GM21515 (cell line): ENCODE measurements at regions not wholly inside any gene's neighbourhood (a gene's known extent, or its start where the extent isn't known, plus 50 kb on each side); places are given as distances from the start of the nearest gene placed in this dataset.
"Not testable (repeated sequence)": the region's sequence is repeated elsewhere in the genome, so short reads cannot be mapped to it uniquely, and the experiment has no call there.

ENCODE experiments used
- ATAC-seq: cut with Tn5 transposase; IDR thresholded peaks from one replicate; pipeline ENCODE4 v1.9.1; 2021; ENCODE audit not compliant: unreplicated experiment

DNA sequence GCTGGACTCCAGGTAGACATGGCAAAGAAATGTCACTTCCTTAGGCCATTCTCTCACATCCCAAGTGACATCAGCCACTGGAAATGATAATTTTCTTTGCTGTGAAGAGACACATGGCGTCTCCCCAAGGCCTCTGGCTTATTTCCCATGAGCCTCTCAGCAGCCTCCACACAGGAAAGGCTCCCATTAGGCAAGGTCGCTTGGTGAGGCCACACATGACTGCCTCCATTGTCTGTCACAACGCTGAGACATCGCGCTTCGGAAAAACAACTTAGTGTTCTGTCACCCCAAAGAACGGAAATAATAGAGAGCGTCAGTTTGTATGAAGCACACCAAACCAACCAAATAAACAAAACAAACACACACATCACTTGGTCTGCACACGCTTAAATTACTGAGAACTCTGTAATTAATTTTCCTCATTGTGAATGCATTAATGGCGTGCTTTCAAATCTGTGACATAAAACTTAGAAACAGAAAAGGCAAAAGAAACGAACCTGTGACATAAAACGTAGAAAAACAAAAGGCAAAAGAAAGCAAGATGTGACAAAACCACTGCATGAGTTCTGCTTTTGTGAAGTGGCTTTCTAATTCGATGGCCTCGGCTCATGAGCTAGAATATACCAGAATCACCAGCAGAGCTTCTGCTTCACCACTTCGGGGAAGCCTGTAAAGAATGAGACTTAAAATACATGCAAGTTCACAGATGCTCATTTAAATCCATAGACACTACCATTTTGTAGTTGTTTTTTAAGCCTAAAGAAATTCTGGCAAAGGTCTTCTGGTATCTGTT is 404.2 kb upstream of the SGCG start:
- ATAC-seq = no peak

DNA sequence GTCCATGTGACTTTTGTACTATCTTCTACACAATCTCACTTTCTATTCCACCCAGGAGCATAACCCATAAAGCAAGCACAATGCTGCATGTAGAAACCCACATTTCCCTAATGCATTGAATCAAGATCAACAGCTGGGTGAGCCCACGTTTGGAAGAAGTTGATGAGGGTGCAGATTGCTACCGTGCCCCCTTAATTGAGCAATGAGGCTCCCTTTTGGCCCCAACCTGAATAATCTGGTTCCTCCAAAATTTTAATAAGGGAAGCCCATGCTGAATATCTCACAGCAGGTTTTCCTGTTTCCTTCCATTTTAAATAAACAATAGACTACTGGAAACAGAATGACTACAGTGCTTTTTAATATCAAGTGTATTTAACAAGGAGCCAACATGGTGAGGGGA is 403.6 kb upstream of the SGCG start:
- ATAC-seq = no peak

DNA sequence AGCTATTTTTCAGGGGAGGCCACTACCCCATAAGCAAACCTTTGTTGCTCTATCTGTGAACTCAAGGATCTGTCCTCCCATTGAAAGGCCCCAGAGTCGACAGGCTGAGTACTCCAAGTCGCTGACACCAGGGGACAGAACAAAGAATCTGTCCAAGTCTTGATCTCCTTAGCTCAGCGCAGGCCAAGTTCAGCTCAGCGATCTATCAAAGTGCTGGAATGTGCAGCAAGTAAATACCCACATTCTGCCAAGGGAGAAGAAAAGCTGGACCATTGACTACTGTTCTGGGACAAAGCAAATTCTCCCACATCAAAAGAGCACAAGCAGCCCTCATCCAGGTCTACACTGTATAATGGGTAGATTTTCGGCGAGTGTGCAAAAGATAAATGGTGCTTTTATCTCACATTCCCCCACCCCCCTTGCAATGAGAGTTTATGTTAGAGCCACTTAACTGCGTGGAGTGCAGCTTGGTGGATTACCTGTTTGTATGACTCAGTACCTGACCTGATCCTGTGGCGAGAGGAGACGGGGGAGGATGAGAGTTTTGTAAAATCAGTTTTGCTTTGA is 391.7 kb upstream of the SGCG start:
- no peak for ATAC-seq

DNA sequence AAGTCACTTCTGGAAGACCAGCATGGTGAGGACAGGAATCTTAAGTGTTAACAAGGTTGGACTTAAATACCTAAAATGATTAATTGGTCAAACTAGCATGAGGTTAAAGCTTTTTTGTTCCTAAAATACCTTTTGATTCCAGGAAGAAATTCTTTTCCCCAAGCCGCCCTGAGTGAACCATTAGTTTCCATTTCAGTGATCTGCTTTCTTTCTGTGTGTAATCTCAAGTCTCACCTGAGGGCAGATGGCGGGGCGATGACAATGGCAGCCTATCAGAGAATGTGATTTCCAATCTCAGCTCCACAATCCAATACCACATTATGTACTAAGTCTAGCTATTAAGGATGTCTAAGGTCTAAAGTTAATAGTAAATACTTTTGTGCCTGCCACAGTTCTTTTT is 390.9 kb upstream of the SGCG start:
- no peak for ATAC-seq

DNA sequence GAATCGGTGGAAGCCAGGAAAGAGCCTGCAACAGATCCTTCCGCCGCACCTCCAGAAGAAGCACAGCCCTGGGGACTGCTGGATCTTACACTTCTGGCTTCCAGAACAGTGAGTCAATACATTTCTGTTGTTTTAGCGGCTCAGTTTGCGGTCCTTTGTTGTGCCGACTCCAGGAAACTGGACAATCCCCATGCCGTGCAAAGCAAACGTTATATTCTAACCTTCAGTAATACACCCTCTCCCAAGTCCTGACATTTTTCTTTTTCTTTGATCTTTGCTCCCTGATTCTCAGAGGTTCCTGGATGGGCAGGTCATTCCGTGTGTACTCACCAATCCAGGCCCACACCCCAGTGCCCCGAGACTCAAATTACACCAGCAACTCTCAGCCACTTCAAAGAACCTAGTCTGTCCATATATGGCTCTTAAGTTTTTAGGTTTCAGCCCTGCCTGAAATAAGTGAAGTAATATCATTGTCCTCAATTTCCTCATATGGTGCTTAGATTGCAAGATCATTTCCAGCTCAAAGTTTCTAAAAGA is 387.1 kb upstream of the SGCG start:
- no peak for ATAC-seq

DNA sequence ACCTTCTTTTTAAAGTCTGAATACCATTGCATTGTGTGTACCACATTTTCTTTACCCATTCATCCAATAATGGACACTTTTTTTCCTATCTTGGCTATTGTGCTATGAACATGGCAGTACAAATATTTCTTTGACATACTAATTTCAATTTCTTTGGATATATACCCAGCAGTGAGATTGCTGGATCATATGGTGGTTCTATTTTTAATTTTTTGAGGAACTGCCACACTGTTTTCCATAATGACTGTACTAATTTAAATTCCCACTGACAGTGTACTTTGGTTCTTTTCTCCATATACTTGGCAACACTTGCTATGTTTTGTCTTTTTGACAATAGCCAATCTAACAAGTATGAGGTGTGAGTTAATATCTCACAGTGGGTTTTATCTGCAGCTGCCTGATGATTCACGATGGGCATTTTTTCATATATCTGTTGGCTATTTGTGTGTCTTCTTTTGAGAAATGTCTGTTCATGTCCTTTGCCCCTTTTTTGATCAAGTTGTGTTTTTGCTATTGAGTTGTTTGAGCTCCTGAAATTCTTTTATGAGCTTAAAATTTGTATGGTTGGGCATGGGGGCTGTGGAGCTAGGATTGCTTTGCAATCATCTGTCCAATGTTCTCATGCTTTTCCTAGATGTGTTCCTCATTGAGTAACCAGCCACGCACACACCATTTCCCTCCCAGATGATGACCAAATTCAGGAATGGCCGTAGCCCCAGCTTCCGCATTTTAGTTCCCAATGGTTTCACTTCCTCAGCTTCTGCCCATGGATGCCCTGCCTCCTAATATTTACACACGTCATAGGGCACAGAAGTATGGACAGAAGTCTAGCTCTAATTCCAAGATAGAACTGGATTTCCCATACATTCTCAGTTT is 380.0 kb upstream of the SGCG start:
- no peak for ATAC-seq

DNA sequence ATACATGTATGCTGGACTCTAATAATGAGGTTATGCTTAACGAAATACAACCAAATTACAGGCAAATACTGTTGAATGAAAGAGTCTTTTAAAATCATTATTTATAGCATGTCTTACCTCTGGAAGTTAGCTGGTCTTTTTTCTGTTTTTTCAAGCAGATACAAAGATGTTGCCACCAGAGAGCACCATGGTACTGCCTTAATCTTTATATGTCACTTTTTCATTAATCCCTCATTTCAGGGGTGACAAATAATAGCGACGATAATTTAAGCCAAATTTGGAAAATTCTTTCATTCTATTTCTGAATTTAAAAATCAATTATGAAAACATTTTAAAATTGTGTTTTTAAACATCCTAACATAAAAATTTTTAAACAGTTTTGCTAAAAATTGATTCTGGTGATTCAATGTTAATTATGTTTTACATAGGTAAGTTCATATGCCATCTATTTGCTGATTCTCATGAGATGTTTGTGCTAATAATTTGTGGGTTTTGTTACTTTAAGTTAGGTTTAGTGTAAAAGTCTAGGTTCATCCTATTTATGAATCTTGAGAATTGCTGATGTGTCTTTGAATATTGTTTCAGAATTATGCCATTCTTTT is 379.3 kb upstream of the SGCG start:
- no peak for ATAC-seq

DNA sequence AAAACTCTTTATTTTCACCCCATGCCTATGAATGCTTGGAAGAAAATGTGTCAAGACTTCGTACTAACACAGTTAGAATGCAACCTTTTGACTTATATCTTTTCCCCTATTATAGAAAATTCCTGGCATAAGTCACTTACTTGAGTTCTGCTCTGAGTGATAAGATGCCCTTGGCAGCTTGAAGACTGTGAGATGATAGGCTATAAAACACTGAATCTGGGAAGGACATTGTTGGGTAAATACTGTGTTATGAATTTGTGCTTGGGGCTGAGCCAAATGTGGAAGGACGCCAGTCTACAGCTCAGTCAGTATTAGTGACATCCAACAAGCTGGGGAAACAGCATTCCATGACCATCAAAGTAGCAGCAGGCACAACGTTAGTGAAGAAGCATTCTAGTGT is 368.0 kb upstream of the SGCG start:
- ATAC-seq = no peak

DNA sequence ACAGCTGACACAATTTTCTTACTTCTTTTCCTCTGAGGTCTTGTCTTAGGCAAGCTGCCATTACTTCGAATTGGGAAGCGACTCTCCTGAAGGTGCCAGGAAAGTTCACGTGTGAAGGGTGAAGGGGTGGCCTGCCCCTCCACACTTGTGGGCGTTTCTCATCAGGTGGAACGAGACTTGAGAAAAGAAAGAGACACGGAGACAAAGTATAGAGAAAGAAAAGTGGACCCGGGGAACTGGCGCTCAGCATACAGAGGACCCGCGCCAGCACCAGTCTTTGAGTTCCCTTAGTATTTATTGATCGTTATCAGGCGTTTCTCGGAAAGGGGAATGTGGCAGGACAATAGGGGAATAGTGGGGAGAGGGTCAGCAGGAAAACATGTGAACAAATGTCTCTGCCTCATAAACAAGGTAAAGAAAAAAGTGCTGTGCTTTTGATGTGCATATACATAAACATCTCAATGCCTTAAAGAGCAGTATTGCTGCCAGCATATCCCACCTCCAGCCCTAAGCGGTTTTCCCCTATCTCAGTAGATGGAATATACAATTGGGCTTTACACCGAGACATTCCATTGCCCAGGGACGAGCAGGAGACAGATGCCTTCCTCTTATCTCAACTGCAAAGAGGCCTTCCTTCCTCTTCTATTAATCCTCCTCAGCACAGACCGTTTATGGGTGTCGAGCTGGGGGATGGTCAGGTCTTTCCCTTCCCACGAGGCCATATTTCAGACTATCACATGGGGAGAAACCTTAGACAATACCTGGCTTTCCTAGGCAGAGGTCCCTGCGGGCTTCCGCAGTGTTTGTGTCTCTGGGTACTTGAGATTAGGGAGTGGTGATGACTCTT is 367.0 kb upstream of the SGCG start:
- ATAC-seq = not testable (repeated sequence)

DNA sequence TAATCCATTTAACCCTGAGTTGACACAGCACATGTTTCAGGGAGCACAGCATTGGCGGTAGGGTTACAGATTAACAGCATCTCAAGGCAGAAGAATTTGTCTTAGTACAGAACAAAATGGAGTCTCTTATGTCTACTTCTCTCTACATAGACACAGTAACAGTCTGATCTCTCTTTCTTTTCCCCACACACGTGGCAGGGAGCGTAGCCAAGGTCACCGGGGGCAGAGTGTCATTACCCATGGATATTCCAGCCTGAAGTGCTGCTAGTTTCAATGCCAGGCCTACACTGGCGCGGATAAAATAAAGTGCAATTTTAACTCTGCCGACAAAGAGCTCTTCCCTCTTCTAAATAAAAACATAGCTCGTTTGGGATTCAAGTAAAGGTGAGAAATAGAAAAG is 366.3 kb upstream of the SGCG start:
- ATAC-seq = not testable (repeated sequence)

DNA sequence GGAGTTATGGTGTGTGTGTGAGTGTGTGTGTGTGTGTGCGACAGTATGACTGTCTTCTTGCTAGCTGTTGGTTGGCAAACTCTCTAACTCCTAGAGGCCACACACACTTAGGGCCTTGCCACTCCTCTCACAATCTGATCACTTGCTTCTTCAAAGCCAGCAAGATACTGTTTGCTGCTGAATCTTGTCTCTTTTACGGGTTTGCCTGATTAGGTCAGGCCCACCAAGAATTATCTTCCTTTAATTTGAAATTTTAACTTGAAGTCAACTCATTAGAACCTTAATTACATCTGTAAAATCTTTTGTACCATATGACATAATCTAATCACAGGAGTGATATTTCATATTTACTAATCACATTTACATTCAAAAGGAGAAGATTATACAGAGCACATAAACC is 359.2 kb upstream of the SGCG start:
- no peak for ATAC-seq

DNA sequence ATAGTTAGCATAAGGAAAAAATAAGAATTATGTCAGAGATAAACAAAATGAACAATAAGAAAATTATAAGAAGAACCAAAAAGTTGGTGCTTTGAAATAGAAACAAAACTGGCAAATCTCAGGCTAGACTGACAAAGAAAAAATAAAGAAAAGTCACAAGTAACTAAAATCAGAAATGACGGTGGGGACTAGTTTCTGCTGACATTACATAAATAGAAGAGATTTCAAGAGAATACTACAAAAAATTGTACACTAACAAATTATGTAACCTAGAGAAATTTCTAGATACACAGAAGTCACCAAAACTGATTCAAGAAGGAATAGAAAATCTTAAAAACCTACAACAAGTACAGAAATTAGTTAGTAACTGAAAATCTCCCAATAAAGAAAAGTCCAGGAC is 355.6 kb upstream of the SGCG start:
- no peak for ATAC-seq

DNA sequence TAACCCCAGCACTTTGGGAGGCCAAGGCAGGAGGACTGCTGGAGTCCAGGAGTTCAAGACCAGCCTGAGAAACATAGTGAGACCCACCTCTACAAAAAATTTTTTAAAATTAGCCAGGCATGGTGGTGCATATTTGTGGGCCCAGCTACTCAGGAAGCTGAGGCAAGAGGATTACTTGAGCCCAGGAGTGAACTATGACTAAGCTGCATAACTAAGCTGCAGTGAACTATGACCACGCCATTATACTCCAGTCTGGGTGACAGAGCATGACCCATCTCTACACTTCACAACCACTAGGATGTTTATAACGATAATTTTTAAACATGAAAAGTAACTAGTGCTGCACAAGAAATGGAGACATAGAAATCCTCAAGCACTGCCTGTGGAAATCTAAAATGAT is 352.7 kb upstream of the SGCG start:
- no peak for ATAC-seq

DNA sequence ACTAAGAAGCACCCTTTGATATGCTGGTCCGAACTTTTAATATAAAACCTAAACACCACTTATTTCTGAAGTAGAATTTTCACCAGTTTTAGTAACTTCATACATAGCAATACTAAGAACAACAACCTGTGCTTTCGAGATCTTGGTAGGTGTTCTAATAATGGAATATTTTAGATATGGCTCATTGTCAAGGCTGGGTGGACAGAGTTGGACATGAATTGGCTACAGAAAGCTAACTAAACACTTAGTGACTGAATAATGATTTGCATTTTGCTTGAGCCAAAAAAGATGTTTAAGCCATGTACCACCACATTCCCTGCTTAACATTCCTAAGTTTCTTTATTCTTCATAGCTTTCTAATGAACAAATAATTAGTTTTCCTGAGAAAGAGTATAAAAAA is 344.3 kb upstream of the SGCG start:
- no peak for ATAC-seq

DNA sequence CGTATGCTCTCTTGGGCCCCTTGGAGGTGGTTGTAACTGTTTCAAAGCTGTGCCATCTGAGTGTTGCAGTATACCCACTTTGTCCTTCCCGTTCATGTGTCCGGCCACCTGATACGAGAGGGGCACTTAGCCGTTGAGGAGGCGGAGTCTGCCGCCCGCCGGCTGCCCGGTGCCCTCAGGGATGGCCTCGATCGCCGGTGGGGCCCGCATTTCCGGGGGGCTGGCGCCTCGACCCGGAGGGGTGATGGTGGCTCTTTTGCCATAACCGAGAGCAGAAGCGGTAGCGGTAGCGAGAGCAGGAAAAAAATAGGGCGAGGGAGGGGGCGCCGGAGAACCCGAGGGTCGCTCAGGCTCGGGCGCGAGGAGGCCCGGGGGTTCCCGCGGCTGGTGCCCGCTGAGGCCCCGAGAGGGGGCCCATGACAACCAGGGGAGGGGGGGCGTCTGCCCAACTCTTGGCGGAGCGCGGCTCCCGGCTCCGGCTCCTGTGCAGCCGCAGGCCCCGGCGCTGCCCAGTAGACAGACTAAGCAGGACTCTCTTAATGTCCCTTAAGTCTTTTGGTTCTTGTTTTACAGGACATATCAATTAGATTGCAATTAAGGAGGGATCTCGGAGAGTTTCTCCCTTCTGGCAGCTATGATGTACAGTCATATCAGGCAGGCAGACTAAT is 342.7 kb upstream of the SGCG start:
- ATAC-seq = no peak

DNA sequence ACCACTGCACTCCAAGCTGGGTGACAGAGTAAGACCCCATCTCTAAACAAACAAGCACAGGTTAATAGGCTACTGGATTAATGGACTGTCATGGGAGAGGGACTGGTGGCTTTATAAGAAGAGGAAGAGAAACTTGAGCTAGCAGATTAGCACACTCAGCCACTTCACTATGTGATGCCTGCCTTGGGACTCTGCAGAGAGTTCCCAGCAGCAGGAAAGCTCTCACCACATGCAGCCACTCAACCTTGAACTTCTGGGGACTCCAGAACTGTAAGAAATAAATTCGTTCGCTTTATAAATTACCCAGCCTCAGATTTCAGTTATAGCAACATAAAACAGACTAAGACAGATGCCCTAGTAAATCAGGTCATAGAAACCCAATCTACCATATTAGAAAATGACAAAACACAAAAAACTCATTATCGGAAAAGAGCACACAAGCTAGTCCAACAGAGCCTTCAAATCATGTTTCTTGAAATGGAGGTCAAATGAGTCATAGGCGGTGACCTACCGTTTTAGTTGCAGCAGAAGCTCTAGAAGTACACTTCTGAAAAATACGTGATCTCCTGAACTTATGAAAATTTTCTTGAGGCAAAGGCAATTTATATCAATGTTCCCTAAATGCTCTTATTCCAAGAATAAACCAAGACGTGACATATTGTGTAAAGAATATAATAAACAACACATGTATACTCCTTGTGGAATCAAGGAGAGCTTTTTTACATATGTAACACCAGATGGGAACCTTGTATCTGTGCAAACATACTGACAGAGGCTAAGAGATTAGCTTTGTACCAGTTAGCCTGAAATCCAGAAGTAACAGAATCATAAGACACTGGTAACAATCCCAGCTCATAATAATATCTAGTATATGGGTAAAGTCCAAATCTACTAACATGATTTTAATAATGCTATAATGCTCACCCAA is 340.9 kb upstream of the SGCG start:
- ATAC-seq = no peak

DNA sequence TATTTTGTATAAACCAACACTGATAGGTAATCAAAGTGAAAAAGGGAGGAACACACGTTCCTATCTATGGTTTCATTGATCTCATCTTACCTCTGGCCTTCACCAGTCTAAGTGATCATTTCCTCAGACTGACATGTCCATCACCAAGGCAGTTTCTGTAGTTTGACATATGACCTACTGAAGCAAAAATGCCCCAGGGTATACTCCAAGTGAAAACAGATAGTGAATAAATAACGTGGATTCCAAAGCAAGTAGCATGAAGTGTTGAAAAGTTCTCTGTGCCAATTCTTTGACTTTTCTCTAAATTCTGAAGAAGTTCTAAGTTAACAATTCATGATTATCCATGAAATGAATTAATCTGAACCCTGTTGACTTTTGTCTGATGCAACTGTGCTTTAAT is 334.2 kb upstream of the SGCG start:
- no peak for ATAC-seq

DNA sequence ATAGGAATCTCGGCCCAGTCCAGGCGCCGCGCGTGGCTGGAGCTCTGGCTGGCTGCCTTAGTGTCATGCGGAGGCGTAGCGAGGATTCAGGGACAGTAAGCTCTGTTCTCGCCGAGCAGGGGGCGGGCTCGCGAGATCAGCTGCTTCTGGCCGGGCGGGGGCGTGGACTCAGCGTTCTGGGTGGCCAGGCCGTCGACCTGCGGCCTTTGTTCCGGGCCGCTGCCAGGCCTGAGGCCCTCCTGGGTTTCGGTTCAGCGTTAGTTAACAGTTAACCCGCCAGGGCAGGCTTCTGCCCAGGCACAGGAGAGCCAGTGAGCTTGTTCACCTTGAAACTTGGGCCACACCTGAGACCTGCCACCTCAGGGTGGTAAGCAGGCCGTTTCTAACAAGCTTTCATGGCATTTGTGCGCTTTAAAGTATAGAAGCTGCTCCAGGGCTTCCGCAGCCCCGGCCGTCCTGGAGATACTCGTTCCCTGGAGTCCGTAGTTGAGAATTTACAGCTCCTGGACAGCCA is 332.2 kb upstream of the SGCG start:
- ATAC-seq = no peak

DNA sequence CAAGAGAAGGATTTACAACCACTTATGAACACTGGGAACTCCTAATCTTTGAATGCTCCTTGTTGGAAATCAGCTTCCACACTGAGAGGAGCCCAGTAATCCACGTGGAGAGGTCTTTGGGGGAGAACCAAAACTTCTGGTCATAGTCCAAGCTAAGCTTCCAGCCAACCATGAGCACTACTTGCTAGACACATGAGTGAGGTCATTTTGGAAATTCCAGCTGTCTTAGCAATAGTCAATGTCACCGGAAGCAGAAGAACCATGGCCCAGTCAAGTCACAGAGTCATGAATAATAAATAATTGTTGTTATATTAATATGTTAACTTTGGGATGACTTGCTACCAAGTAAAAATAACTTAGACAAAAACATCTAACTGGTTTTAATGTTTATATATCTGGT is 324.9 kb upstream of the SGCG start:
- ATAC-seq = no peak
